HG02943 (cell line): ENCODE measurements at regions not wholly inside any gene's neighbourhood (a gene's known extent, or its start where the extent isn't known, plus 50 kb on each side); places are given as distances from the start of the nearest gene placed in this dataset.
"Not testable (repeated sequence)": the region's sequence is repeated elsewhere in the genome, so short reads cannot be mapped to it uniquely, and the experiment has no call there.

Source experiments
- ATAC-seq: cut with Tn5 transposase; IDR thresholded peaks from one replicate; pipeline ENCODE4 v1.9.1; 2021; ENCODE audit warnings: mild to moderate bottlenecking, low read depth, moderate library complexity; ENCODE audit not compliant: unreplicated experiment

- ATAC-seq = no peak
Measured at GRCh38 chr3:139131951-139132350, 87.3 kb upstream of the PRR23C start.

DNA sequence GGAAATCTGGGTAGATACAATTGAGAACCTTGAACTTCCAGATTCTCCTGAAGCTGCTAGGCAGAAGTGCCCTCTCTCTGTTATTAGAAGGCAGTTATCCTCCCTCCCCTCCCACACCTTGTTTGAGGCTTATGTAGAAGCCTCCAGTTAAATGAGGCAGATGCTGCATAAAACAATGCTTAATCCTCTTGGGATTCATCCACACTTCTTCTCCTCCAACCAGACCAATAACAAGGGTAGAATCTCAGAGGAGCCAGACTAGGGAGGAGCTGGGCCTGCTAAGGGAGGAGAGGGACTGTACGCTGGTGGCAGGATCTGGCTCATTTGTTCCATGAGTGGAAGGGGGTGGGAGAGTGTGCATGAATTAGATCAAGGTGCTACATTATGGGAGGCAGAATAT, 88.3 kb upstream of the PRR23C start:
- ATAC-seq = no peak

- no peak for ATAC-seq
Measured at GRCh38 chr3:139134678-139135372, 90.1 kb upstream of the PRR23C start.

DNA sequence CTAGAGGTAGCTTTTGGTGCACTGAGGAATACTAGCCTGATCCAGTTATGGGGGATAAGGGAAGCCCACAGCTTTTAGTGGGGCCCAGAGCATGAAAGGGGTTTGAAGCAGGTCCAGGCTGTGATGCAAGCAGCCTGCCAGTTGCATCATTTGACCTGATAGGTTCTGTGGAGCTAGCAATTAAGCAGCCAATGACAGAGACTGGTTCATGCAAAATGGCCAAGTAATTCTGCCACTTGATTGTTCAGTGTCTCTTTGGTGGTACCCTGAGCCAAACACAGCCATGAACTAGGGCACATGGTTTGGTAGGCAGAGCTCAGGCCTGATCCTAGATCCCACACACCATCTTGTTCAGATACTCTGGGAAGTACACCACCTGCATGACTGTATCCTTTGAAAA, 91.0 kb upstream of the PRR23C start:
- ATAC-seq = no peak

DNA sequence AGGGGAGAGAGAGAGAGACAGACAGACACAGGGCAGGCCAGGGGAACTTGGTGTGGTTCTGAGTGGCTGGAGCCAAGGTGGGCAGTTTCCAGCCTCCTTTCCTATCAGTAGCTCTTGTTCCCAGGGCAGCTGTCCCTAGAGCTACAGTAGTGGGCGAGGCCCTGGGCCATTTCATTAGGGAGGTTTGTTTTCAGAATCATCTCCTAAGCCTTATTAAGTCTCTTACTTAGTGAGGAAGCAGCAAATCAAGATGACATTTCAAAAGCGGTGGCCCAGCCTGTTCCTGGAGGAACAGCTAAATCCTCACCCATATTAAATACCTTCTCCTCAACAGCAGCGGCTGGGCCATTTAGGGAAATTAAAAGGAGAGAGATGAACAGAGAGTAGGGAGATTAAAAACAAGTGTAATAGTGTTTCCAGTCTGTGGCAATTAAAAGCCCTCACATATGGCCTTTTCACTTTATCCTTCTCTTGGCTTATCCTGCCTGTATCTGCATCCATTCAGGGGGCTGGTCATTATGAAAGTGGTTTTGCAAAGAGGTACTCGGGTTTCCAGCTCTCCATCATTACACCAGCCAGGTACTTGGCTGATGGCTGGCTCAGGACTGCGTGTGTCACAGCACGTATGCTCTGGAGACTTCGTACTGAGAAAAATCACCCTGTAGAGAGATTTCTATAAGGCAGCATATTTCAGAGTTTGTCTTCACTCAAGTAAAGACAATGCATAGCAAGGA, 91.9 kb upstream of the PRR23C start:
- ATAC-seq = no peak

GRCh38 chr3:139140553-139140952, 95.9 kb upstream of the PRR23C start:
- no peak for ATAC-seq

GRCh38 chr3:139145980-139146379, 101.3 kb upstream of the PRR23C start:
- not testable (repeated sequence) for ATAC-seq

GRCh38 chr3:139151530-139151929, 106.8 kb upstream of the PRR23C start:
- ATAC-seq = no peak

- not testable (repeated sequence) for ATAC-seq
Measured at GRCh38 chr3:139153434-139153833, 108.7 kb upstream of the PRR23C start.

DNA sequence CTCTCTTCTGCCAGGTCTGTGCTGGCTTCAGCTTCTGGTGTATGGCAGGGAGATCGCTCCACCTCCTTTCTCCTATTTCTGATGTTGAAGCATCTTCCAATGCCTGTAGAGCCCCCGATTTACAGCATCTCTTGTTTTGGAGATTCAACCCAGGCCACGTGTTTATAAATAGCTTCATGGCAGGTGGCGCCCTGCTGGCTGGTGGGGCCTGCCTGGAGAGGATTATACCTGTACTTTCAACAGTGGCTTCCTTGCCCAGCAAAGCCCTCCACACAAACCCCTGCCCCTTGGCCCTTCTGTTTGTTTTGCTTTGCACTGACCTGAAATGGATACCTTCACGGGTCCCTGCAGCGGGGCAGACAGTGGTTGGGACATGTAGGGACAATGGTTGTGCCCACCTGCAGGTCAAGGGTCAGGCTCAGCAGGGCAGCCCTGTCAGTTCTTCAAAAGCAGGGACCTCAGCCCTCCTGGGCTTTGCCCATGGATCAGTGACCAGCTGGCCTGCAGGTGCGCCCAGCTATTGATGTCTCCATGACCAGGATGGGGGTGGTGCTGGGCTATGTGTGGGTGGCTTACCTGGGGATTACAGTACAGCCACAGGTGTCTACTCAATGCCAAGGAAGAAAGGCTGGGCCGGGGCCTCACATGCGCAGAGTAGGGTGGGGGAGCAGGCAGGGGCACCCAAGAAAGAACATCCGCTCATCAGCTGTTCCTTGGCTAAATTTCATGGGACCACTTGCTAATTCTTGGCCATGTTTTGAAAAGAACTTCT, 112.7 kb upstream of the PRR23C start:
- ATAC-seq = no peak

DNA sequence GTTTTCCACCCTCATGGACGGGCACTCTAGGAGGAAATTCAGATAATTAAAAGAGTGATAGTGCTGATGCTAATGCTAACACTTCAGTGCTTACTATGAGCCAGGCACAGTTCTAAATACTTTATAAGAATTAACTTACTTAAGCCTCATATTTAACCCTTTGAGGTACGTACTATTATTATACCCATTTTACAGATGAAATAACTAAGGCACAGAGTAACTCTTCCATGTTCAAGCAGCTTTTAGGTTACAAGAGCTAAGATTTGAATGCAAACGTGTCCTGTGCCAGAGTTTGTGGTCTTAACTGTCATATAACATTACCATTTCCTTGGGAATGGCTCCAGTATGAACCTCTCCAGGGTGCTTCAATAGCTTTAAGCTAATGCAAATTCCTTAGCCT, 114.7 kb upstream of the PRR23C start:
- no peak for ATAC-seq

GRCh38 chr3:139173372-139174108, 128.8 kb upstream of the PRR23C start:
- no peak for ATAC-seq

DNA sequence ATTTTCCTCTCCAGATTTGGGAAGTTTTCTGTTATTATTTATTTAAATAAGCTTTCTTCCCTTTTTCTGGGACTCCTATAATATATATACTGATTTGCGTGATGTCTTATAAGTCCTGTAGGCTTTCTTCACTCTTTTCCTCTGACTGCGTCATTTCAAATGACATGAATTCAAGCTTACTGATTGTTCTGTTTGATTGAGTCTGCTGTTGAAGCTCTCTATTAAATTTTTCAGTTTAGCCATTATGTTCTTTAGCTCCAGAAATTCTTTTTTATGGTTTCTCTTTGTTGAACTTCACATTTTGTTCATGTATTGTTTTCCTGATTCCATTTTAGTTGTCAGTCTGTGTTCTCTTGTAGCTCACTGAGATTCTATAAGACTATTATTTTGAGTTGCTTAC, 135.8 kb upstream of the PRR23C start:
- ATAC-seq = no peak

DNA sequence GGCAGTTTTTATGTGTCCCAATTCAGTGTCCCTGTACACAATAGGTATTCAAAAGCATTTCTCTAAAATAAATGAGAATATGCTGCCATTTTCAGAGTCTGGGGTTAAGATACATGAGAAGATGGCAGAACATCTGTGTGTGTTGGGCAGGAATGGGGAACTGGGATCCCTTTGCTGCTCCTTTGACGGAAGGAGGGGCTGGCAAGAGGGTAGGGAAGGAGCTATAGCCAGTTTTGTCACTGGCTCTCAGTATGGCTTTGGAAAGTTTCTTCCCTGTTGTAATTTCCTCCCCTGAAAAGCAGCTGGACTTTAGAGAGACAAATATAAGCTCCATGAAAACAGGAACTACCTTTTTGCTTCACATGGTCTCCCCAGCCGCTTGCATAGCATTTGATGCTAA, 137.5 kb upstream of the PRR23C start:
- ATAC-seq = no peak

DNA sequence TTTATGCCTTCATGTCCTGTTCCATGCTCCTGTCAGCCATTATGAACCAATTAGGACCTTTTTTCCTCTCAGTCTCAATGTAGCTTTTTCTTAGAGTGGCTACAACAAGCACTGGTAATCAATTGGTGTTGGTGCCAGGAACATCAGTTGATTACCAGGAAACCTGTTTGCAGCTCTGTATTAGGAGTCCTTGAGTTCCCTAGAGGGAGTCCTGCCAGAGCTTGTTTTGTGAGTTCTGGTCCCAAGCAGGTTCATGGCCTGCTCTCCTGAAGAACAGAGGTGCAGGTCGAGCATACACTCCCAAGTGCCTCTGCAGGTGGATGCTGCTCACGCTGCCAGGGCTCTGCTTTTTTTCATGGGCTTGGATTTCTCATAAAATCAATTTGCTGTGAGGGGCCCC, 137.9 kb upstream of the PRR23C start:
- no peak for ATAC-seq

GRCh38 chr3:139185527-139185926, 140.8 kb upstream of the PRR23C start:
- ATAC-seq = no peak

DNA sequence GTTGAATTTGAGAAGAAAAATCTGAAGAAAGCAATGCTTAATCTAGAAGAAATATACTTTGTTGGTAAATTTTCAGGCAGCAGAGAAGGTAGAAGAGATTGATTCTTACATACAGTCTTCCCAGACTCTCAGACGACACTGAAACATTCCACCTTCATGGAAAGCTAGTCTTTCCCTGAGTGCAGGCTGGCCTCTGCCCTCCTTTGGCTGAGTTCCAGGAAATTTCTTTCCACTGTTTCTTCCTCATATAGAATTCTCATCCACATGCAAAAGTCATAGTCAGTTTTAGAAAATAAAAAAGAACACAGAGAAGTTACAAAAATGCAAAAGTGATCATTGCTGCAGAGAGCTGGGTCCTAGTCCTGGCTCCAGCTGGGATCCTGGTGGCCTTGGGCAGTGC, 142.5 kb upstream of the PRR23C start:
- no peak for ATAC-seq

DNA sequence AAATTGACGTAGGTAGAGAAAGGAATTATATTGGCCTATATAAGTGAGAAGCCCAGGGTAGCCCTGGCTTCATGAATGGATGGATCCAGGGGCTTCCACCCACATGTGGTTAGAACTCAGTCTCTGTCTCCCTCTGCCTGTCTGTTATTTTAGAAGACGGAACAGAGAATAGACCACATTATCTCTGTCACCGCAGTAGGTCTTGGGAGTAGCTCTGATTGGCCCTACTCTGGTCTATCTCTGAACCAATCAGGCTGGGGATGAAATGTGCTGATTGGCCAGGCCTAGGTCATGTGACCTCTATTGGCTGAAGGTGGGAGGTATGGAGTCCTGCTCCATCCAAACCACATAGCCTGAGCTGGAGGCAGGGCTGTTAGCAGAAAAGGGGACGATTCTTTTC, 143.0 kb upstream of the PRR23C start:
- ATAC-seq = no peak

DNA sequence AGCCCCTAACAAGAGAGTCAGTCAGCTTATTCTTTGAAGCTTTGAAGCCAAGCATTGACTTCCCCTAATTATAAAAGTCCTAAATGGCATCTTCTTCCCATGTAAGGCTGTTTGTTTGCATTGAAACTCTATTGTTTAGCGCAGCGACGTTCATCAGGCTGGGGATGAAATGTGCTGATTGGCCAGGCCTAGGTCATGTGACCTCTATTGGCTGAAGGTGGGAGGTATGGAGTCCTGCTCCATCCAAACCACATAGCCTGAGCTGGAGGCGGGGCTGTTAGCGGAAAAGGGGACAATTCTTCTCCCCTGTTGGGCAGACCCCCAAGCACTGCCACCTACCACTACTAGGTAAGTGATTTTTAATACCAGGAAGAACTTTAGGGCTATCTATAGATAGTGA, 145.3 kb upstream of the PRR23C start:
- no peak for ATAC-seq

- not testable (repeated sequence) for ATAC-seq
Measured at GRCh38 chr3:139194421-139194820, 149.4 kb upstream of the MRPS22 start.

- not testable (repeated sequence) for ATAC-seq
Measured at GRCh38 chr3:139196146-139196545, 147.7 kb upstream of the MRPS22 start.
